ENCODE measurements at regions not wholly inside any gene's neighbourhood (a gene's known extent, or its start where the extent isn't known, plus 50 kb on each side); places are given as distances from the start of the nearest gene placed in this dataset.

DNA sequence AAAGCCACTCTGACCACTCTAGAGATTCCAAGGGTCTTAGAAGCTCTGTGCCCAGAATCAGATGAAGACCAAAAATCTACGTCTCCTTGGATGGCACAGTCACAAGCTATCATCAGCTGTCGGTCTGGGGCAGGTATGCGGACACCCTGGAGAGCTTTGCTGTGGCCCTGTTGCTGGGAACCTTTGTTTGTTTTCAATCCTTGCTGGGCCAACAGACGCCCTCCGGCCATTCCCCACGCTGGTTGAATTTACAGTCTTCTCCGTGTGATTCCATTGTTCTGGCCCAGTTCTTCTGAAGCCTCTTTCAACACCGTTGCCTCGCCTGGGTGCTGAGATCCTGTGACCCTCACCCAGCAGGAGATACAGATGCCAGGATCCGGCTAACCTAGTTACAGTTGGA lies 149.4 kb upstream of the PFKP start:
- TF ChIP-seq, protein P1, sequence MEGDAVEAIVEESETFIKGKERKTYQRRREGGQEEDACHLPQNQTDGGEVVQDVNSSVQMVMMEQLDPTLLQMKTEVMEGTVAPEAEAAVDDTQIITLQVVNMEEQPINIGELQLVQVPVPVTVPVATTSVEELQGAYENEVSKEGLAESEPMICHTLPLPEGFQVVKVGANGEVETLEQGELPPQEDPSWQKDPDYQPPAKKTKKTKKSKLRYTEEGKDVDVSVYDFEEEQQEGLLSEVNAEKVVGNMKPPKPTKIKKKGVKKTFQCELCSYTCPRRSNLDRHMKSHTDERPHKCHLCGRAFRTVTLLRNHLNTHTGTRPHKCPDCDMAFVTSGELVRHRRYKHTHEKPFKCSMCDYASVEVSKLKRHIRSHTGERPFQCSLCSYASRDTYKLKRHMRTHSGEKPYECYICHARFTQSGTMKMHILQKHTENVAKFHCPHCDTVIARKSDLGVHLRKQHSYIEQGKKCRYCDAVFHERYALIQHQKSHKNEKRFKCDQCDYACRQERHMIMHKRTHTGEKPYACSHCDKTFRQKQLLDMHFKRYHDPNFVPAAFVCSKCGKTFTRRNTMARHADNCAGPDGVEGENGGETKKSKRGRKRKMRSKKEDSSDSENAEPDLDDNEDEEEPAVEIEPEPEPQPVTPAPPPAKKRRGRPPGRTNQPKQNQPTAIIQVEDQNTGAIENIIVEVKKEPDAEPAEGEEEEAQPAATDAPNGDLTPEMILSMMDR (IDR thresholded peaks at IDR 0.05; ENCODE audit: poor library complexity) = no peak
- no peak for TF ChIP-seq EZH2 (IDR thresholded peaks at IDR 0.05; ENCODE audit: borderline replicate concordance)
